ENCODE measurements at regions not wholly inside any gene's neighbourhood (a gene's known extent, or its start where the extent isn't known, plus 50 kb on each side); places are given as distances from the start of the nearest gene placed in this dataset.

DNA sequence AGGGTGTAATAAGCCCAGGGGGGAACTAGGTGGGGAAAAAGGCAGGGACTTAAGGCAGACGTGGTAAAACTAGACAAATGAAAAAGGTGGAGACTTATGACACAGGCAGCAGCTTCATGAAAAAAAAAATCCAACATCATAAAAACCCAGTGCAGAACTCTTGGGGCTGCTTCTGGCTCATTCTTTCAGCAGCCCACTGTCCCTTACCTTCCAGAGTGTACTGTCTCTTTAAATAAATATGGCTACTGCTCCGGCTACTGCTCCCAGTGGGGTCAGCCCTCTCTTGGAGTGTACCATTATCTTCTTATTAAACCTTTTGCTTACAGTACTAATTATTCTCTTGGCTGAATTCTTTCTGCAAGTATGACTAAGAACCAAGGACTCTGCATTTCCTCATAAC lies 699.5 kb downstream of the DSC3 start (continued):
- TF ChIP-seq, protein P1, sequence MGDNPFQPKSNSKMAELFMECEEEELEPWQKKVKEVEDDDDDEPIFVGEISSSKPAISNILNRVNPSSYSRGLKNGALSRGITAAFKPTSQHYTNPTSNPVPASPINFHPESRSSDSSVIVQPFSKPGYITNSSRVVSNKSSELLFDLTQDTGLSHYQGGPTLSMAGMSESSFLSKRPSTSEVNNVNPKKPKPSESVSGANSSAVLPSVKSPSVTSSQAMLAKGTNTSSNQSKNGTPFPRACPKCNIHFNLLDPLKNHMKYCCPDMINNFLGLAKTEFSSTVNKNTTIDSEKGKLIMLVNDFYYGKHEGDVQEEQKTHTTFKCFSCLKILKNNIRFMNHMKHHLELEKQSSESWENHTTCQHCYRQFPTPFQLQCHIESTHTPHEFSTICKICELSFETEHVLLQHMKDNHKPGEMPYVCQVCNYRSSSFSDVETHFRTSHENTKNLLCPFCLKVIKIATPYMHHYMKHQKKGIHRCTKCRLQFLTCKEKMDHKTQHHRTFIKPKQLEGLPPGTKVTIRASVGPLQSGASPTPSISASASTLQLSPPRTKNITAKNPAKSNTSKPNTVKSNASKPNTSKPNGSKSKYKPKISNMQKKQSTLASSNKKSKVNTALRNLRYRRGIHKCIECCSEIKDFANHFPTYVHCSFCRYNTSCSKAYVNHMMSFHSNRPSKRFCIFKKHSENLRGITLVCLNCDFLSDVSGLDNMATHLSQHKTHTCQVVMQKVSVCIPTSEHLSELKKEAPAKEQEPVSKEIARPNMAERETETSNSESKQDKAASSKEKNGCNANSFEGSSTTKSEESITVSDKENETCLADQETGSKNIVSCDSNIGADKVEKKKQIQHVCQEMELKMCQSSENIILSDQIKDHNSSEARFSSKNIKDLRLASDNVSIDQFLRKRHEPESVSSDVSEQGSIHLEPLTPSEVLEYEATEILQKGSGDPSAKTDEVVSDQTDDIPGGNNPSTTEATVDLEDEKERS (CRISPR knock-in tag; IDR thresholded peaks at IDR 0.05) = no peak
- TF ChIP-seq, protein P2, sequence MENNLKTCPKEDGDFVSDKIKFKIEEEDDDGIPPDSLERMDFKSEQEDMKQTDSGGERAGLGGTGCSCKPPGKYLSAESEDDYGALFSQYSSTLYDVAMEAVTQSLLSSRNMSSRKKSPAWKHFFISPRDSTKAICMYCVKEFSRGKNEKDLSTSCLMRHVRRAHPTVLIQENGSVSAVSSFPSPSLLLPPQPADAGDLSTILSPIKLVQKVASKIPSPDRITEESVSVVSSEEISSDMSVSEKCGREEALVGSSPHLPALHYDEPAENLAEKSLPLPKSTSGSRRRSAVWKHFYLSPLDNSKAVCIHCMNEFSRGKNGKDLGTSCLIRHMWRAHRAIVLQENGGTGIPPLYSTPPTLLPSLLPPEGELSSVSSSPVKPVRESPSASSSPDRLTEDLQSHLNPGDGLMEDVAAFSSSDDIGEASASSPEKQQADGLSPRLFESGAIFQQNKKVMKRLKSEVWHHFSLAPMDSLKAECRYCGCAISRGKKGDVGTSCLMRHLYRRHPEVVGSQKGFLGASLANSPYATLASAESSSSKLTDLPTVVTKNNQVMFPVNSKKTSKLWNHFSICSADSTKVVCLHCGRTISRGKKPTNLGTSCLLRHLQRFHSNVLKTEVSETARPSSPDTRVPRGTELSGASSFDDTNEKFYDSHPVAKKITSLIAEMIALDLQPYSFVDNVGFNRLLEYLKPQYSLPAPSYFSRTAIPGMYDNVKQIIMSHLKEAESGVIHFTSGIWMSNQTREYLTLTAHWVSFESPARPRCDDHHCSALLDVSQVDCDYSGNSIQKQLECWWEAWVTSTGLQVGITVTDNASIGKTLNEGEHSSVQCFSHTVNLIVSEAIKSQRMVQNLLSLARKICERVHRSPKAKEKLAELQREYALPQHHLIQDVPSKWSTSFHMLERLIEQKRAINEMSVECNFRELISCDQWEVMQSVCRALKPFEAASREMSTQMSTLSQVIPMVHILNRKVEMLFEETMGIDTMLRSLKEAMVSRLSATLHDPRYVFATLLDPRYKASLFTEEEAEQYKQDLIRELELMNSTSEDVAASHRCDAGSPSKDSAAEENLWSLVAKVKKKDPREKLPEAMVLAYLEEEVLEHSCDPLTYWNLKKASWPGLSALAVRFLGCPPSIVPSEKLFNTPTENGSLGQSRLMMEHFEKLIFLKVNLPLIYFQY (CRISPR knock-in tag; IDR thresholded peaks at IDR 0.05; ENCODE audit: borderline replicate concordance) = no peak
- TF ChIP-seq MEIS1 (CRISPR knock-in tag; IDR thresholded peaks at IDR 0.05; ENCODE audit: borderline replicate concordance) = no peak
- no peak for TF ChIP-seq REL (CRISPR knock-in tag; conservative IDR thresholded peaks at IDR 0.05)
- no peak for TF ChIP-seq ZNF3 (CRISPR knock-in tag; IDR thresholded peaks at IDR 0.05)
- no peak for TF ChIP-seq ZNF543 (CRISPR knock-in tag; IDR thresholded peaks at IDR 0.05)
- no peak for TF ChIP-seq ZMYM3 (CRISPR knock-in tag; IDR thresholded peaks at IDR 0.05)
- no peak for TF ChIP-seq GFI1 (CRISPR knock-in tag; IDR thresholded peaks at IDR 0.05; ENCODE audit: borderline replicate concordance)
- no peak for TF ChIP-seq CCDC6 (CRISPR knock-in tag; IDR thresholded peaks at IDR 0.05)
- no peak for TF ChIP-seq ZNF143 (CRISPR knock-in tag; IDR thresholded peaks at IDR 0.05)
